ENCODE measurements at regions not wholly inside any gene's neighbourhood (a gene's known extent, or its start where the extent isn't known, plus 50 kb on each side); places are given as distances from the start of the nearest gene placed in this dataset.

DNA sequence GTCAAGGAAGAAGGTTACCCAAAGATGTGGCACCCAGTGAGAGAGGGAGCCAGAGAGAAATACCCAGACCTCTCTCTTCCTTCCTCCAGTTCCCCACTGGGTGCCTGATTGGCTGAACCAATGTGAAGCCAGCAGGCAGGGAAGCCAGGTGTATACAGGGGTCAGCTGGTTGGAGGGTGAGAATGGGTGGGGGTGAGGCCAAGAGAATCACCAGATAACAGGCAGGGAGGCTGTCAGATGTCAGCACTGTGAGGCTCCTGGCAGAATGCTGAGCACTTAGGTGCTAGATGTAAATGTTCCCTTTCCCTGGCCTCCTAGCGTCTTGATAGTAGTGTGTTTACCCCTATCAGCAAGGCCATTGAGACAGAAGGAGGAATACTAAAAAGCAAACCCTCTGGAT is 104.0 kb upstream of the MGAT5 start (continued):
- no peak for TF ChIP-seq YY1 (IDR thresholded peaks at IDR 0.05; ENCODE audit: borderline replicate concordance in 1 of 3, control insufficient read depth in 1 of 3, extremely low read depth in 1 of 3, insufficient read depth in 3 of 3, insufficient read length in 1 of 3, insufficient replicate concordance in 2 of 3, low read depth in 1 of 3, low read length in 2 of 3)
- peak; percentile 21; the same call in 1 of the 2 replicates for TF ChIP-seq VEZF1 (CRISPR knock-in tag; IDR thresholded peaks at IDR 0.05)
- TF ChIP-seq DDX20 (tag; IDR thresholded peaks at IDR 0.05; ENCODE audit: low read depth): no peak
- TF ChIP-seq TEAD1 (CRISPR knock-in tag; IDR thresholded peaks at IDR 0.05): no peak
- TF ChIP-seq ZNF583 (CRISPR knock-in tag; IDR thresholded peaks at IDR 0.05): no peak
- TF ChIP-seq, protein P1, sequence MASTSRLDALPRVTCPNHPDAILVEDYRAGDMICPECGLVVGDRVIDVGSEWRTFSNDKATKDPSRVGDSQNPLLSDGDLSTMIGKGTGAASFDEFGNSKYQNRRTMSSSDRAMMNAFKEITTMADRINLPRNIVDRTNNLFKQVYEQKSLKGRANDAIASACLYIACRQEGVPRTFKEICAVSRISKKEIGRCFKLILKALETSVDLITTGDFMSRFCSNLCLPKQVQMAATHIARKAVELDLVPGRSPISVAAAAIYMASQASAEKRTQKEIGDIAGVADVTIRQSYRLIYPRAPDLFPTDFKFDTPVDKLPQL (IDR thresholded peaks at IDR 0.05; ENCODE audit: extremely low read depth, insufficient read length): no peak
- TF ChIP-seq ZNF586 (CRISPR knock-in tag; conservative IDR thresholded peaks at IDR 0.05): no peak
- no peak for TF ChIP-seq GATAD2A (IDR thresholded peaks at IDR 0.05)
- no peak for TF ChIP-seq SAFB (IDR thresholded peaks at IDR 0.05; ENCODE audit: borderline replicate concordance, low read depth, low read length)
- TF ChIP-seq ZSCAN29 (IDR thresholded peaks at IDR 0.05): no peak
- no peak for TF ChIP-seq BRD9 (IDR thresholded peaks at IDR 0.05; ENCODE audit: low read depth, partially characterized antibody)
- TF ChIP-seq PTTG1 (tag; IDR thresholded peaks at IDR 0.05; ENCODE audit: low read depth): 0 out of 2 replicates have a peak, but pooled peaks have one; percentile 31
- no peak for TF ChIP-seq MGA (IDR thresholded peaks at IDR 0.05)
- TF ChIP-seq ARID1B (IDR thresholded peaks at IDR 0.05): peak; percentile 43; the same call in 1 of the 2 replicates
- TF ChIP-seq SIN3A (IDR thresholded peaks at IDR 0.05; ENCODE audit: borderline replicate concordance in 2 of 2, control insufficient read depth in 1 of 2, low read depth in 2 of 2, low read length in 2 of 2): no peak
